B cell (primary cell): ENCODE measurements at regions not wholly inside any gene's neighbourhood (a gene's known extent, or its start where the extent isn't known, plus 50 kb on each side); places are given as distances from the start of the nearest gene placed in this dataset.

Experiments used
- ATAC-seq: fragments of 200-7000 bp; cut with Tn5 transposase; one replicate; pipeline ENCODE4 v1.10.0; 2021; ENCODE audit warnings: low read depth, mild to moderate bottlenecking, moderate number of reproducible peaks, moderate library complexity
- CTCF ChIA-PET: fragments of 350-600 bp; sonication (Branson Sonifier 250); formaldehyde crosslinking; loops from one replicate; lab custom pipeline; 2021; ENCODE audit warnings: antibody characterized with exemption, inconsistent platforms; lab: Charles Lee
- POLR2A ChIA-PET: fragments of 350-600 bp; sonication (Branson Sonifier 250); formaldehyde crosslinking; loops from one replicate; lab custom pipeline; 2021; ENCODE audit warnings: antibody characterized with exemption; lab: Charles Lee
- DNase-seq: peaks from one replicate; pipeline ENCODE4 v3.0.0; 2013
- H2AFZ ChIP-seq: 2 replicates; pipeline ENCODE4 v1.6.1; 2012; ENCODE audit warnings: mild to moderate bottlenecking, low read depth, low read length; ENCODE audit not compliant: insufficient read depth, poor library complexity, severe bottlenecking
- H3K27ac ChIP-seq, 2 donors: 1 replicate in 1 of 2; 2 replicates in 1 of 2; pipeline ENCODE4 v1.5.1; 2012 to 2013; ENCODE audit warnings: low read length in 2 of 2, mild to moderate bottlenecking in 2 of 2, moderate library complexity in 1 of 2
- H3K27me3 ChIP-seq, 4 experiments: fragments of 200-600 bp in 1 of 4; sonication (generic) in 1 of 4; replicated peaks in 1 of 4; 1 replicate in 2 of 4; 2 replicates in 2 of 4; pipeline versions ENCODE4 v1.6.1 to v1.7.0; 2013 to 2016; ENCODE audit warnings: low read length in 3 of 4, mild to moderate bottlenecking in 2 of 4, mixed read lengths in 1 of 4, moderate library complexity in 1 of 4; ENCODE audit not compliant: insufficient read depth in 4 of 4, control insufficient read depth in 3 of 4; ENCODE audit errors: control extremely low read depth in 1 of 4
- H3K36me3 ChIP-seq, 2 experiments: replicated peaks in 1 of 2; 1 replicate in 1 of 2; 2 replicates in 1 of 2; pipeline versions ENCODE4 v1.6.1 to v1.7.1; 2013; ENCODE audit warnings: low read length in 1 of 2; ENCODE audit not compliant: insufficient read depth in 2 of 2, control insufficient read depth in 1 of 2; ENCODE audit errors: control extremely low read depth in 1 of 2, extremely low read depth in 1 of 2
- H3K4me1 ChIP-seq, 2 donors: fragments of 200-600 bp in 1 of 2; sonication (generic) in 1 of 2; 1 replicate in 1 of 2; 2 replicates in 1 of 2; pipeline versions ENCODE4 v1.5.1 to v1.6.1; 2013 to 2017; ENCODE audit warnings: low read length in 2 of 2; ENCODE audit not compliant: control insufficient read depth in 2 of 2, insufficient read depth in 2 of 2
- H3K4me2 ChIP-seq: replicated peaks from 2 replicates; pipeline ENCODE3; 2012; ENCODE audit warnings: mild to moderate bottlenecking, low read depth, low read length; ENCODE audit not compliant: poor library complexity, severe bottlenecking
- H3K4me3 ChIP-seq, 5 experiments: fragments of 200-600 bp in 1 of 5; sonication (generic) in 1 of 5; 1 replicate in 3 of 5; 2 replicates in 2 of 5; pipeline versions ENCODE4 v1.5.1 to v1.7.0; 2011 to 2016; ENCODE audit warnings: low read length in 4 of 5, mild to moderate bottlenecking in 4 of 5, low read depth in 2 of 5, control low read depth in 1 of 5, moderate library complexity in 1 of 5; ENCODE audit not compliant: insufficient read depth in 1 of 5; ENCODE audit errors: control extremely low read depth in 1 of 5, extremely low read depth in 1 of 5
- H3K79me2 ChIP-seq: fragments of 200-600 bp; sonication (generic); one replicate; pipeline ENCODE4 v1.6.0; 2016; ENCODE audit warnings: low read length; ENCODE audit not compliant: control insufficient read depth, insufficient read depth
- H3K9ac ChIP-seq: fragments of 200-600 bp; sonication (generic); 2 replicates; pipeline ENCODE4 v1.6.1; 2017; ENCODE audit warnings: mild to moderate bottlenecking, low read length, moderate library complexity
- H3K9me3 ChIP-seq, 3 donors: one replicate each; pipeline versions ENCODE4 v1.6.1 to v1.7.1; 2013; ENCODE audit warnings: low read length in 2 of 3; ENCODE audit not compliant: control insufficient read depth in 2 of 3, insufficient read depth in 1 of 3; ENCODE audit errors: control extremely low read depth in 1 of 3
- H4K20me1 ChIP-seq: 2 replicates; pipeline ENCODE4 v1.6.0; 2012; ENCODE audit warnings: mild to moderate bottlenecking, low read length; ENCODE audit not compliant: insufficient read depth, control insufficient read depth, poor library complexity, severe bottlenecking
- H3K27ac Mint-ChIP-seq: one replicate; pipeline ENCODE4 v1.8.0; 2021; ENCODE audit warnings: mixed read lengths
- H3K27me3 Mint-ChIP-seq: one replicate; pipeline ENCODE4 v1.8.0; 2021; ENCODE audit warnings: mixed read lengths
- H3K4me1 Mint-ChIP-seq: one replicate; pipeline ENCODE4 v1.8.0; 2021; ENCODE audit warnings: mixed read lengths
- H3K4me3 Mint-ChIP-seq: one replicate; pipeline ENCODE4 v1.8.0; 2021; ENCODE audit warnings: mixed read lengths
- H3K9me3 Mint-ChIP-seq: one replicate; pipeline ENCODE4 v1.8.0; 2022; ENCODE audit warnings: mixed read lengths; ENCODE audit not compliant: insufficient read depth
- CTCF ChIP-seq: fragments of 200-600 bp; IDR thresholded peaks from one replicate; pipeline ENCODE4 v1.8.0; 2022; ENCODE audit warnings: antibody characterized with exemption, mild to moderate bottlenecking
- EZH2 ChIP-seq: IDR thresholded peaks from 2 replicates; pipeline ENCODE4 v1.6.1; 2012; ENCODE audit warnings: borderline replicate concordance, low read depth, mild to moderate bottlenecking, moderate library complexity, low read length; ENCODE audit not compliant: insufficient read depth, poor library complexity, severe bottlenecking
- WGBS: methylation state at CpG from one replicate; pipeline ENCODE4 v1.1.5; 2013; ENCODE audit warnings: missing lambda C conversion rate; ENCODE audit not compliant: insufficient coverage; 5-methylcytosine and 5-hydroxymethylcytosine counted together
- intact Hi-C: fragments of 100-400 bp; cut with micrococcal nuclease; formaldehyde crosslinking; loops from one replicate; pipeline ENCODE4 v1.10.0; 2022

GRCh38 chr1:168829876-168830275 is 100.9 kb upstream of the DPT start:
- ChIA-PET POLR2A (no interaction called here), CTCF (no interaction called here)
- intact Hi-C loops: no loop called here
- H3K27me3 ChIP-seq: no peaks in the 10 kb centered on the region
- H3K4me2 ChIP-seq: no peak overlapping the region
- Mint-ChIP-seq H3K27ac (no peak overlapping the region), H3K4me1 (no peaks in the 10 kb centered on the region), H3K4me3 (no peak overlapping the region), H3K27me3 (peaks cover 4% of the 10 kb centered on the region), H3K9me3 (no peaks in the 10 kb centered on the region)
- H4K20me1 ChIP-seq: no peaks in the 10 kb centered on the region
- H3K27ac ChIP-seq: no peak overlapping the region
- no peak overlapping the region for H3K4me3 ChIP-seq
- H3K36me3 ChIP-seq: no peaks in the 10 kb centered on the region
- no peaks in the 10 kb centered on the region for H3K79me2 ChIP-seq
- no peak for ATAC-seq
- no peak overlapping the region for H2AFZ ChIP-seq
- H3K4me1 ChIP-seq: no peaks in the 10 kb centered on the region
- TF ChIP-seq CTCF (no peak), EZH2 (no peak)
- no peak for DNase-seq
- no peak overlapping the region for H3K9ac ChIP-seq
- no peaks in the 10 kb centered on the region for H3K9me3 ChIP-seq

GRCh38 chr1:168830562-168830961 is 101.6 kb upstream of the DPT start:
- intact Hi-C loops: no loop called here
- CTCF ChIA-PET: no interaction called here
- POLR2A ChIA-PET: no interaction called here
- Mint-ChIP-seq H3K27ac (no peak overlapping the region), H3K4me3 (no peak overlapping the region), H3K4me1 (no peaks in the 10 kb centered on the region), H3K9me3 (no peaks in the 10 kb centered on the region), H3K27me3 (peaks cover 4% of the 10 kb centered on the region)
- H3K4me3 ChIP-seq: no peak overlapping the region
- no peak overlapping the region for H3K9ac ChIP-seq
- DNase-seq (no peak), ATAC-seq (no peak)
- 100% methylated on average over 1 of the region's 2 CpGs for WGBS
- H3K36me3 ChIP-seq: no peaks in the 10 kb centered on the region
- H3K27ac ChIP-seq: no peak overlapping the region
- no peaks in the 10 kb centered on the region for H3K79me2 ChIP-seq
- TF ChIP-seq CTCF (no peak), EZH2 (no peak)
- H2AFZ ChIP-seq: no peak overlapping the region
- H4K20me1 ChIP-seq: no peaks in the 10 kb centered on the region
- H3K27me3 ChIP-seq: no peaks in the 10 kb centered on the region
- no peaks in the 10 kb centered on the region for H3K9me3 ChIP-seq
- H3K4me1 ChIP-seq: no peaks in the 10 kb centered on the region
- no peak overlapping the region for H3K4me2 ChIP-seq
